IPS-NIHi7 (cell line): ENCODE measurements at regions not wholly inside any gene's neighbourhood (a gene's known extent, or its start where the extent isn't known, plus 50 kb on each side); places are given as distances from the start of the nearest gene placed in this dataset.
A peak's percentile ranks its signal among the peaks of the same experiment; 100 is the strongest.
"Not testable (repeated sequence)": the region's sequence is repeated elsewhere in the genome, so short reads cannot be mapped to it uniquely, and the experiment has no call there.

Experiments
- DNase-seq: peaks from one replicate; pipeline ENCODE4 v3.0.0; 2012; ENCODE audit warnings: mixed read lengths; ENCODE audit errors: extremely low spot score

- no peak for DNase-seq
Measured at GRCh38 chrX:95974096-95974470, 710.6 kb upstream of the DIAPH2 start.

GRCh38 chrX:95974890-95975289 lies 709.8 kb upstream of the DIAPH2 start:
- DNase-seq: no peak

- no peak for DNase-seq
Measured at GRCh38 chrX:95995583-95995982, 689.1 kb upstream of the DIAPH2 start.

- DNase-seq: no peak
Measured at GRCh38 chrX:95996294-95996693, 688.3 kb upstream of the DIAPH2 start.

GRCh38 chrX:96002431-96002830 lies 682.2 kb upstream of the DIAPH2 start:
- no peak for DNase-seq

GRCh38 chrX:96004386-96004785 lies 680.3 kb upstream of the DIAPH2 start:
- no peak for DNase-seq

- no peak for DNase-seq
Measured at GRCh38 chrX:96006281-96006680, 678.4 kb upstream of the DIAPH2 start.

DNA sequence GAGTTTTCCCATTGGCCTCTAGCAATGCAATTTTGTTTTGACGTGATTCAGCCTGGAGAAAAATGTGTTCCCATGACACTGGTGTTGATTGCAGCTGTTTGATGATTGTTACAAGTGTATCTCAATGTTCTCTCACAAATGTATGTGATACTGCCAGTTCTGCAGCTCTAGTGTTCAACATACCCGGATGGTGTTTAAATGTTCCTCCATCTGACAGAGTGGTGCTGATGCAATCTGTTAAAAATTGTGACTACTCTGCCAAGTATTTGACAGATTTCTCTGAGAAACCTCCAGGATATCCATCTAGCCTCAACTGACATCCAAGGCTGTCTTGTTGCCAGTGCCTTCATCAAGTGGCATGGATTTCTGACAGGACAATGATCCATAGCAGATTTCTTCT lies 657.2 kb upstream of the DIAPH2 start:
- no peak for DNase-seq

DNA sequence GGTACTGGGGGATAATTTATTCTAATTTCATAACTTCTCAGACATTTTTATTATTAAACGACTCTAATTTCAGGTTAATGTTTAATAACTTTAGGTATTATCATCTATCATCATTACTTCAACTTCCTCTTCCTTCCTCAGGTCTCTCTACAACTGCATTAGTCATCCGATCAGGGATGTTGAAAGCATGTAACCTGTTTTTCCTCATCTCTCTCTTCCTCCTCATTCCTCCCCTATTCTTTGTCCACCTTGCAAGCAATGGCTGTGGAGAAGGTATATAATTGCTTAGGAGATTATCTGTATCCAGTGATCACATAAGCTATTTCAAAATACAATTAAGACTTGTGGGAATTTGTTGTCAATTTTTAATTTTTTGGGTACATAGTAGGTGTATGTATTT lies 632.6 kb upstream of the DIAPH2 start:
- DNase-seq: no peak

DNA sequence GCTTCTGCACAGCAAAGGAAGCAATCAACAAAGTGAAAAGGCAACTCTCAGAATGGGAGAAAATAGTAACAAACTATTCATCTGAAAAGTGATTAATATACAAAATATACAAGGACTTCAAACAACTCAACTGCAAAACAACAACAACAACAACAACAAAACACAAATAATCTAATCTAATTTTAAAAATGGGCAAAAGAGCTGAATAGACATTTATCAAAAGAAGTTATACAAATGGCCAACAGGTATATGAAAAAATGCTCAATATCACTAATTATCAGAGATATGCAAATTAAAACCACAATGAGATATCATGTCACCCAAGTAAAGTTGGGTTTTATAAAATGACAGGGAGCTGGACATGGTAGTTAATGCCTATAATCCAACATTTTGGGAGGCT lies 602.8 kb upstream of the DIAPH2 start:
- DNase-seq: no peak

- no peak for DNase-seq
Measured at GRCh38 chrX:96094616-96095015, 590.0 kb upstream of the DIAPH2 start.

DNA sequence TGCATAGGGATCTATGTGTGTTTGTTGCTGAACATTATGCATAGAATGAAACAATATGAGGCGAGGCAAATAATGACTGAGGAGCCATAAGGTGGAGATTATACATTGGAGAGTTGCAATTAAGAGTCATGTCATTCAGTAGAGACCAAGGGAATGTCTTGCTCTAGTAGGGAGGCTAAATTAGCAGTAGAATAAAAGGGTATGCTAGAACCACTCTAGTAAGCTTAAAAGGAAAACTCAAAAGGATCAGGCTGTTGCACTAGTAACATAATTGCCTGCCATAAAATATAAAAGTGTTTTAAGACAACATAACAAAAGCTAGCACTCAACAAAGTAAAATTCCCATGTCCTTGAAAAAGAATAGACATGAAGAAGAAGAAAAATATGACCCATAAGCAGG lies 586.2 kb upstream of the DIAPH2 start:
- no peak for DNase-seq

GRCh38 chrX:96102997-96103396 lies 581.6 kb upstream of the DIAPH2 start:
- DNase-seq: no peak

DNA sequence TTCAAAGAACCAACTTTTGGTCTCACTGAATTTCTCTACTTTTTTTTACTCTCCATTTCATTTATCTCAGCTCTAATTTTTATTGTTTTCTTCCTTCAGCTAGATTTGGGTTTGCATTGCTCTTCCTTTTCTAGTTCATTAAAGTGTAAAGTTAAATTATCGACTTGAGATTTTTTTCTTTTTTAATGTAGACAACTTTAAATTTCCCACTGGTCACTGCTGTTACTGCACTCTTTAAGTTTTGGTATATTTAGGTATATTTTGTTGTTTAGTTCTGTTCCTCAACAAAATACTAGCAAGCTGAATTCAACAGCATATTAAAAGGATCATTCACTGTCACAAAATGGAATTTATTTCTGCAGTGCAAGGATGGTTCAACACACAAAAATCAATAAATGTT lies 572.0 kb upstream of the DIAPH2 start:
- DNase-seq: no peak

DNA sequence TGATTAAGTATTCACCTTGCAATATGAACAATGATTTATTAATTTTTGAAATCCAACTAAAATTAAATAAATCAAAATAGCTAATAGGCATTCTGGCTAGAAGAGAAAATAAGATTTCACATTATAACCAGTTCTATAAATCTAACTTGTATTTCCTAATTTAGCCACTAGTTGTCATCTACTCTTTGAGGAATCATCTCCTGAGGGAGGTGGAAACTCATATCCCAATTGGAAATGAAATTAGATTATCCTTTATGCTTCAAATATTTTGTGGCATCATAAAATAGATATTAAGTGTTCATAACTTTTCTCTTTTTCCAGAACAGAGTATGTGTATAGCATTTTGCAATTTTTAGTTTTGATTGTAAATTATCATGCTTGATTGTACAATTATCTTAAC lies 558.5 kb upstream of the DIAPH2 start:
- DNase-seq: no peak

GRCh38 chrX:96128058-96128457 lies 556.6 kb upstream of the DIAPH2 start:
- DNase-seq: not testable (repeated sequence)

- DNase-seq: no peak
Measured at GRCh38 chrX:96140796-96141195, 543.8 kb upstream of the DIAPH2 start.

DNA sequence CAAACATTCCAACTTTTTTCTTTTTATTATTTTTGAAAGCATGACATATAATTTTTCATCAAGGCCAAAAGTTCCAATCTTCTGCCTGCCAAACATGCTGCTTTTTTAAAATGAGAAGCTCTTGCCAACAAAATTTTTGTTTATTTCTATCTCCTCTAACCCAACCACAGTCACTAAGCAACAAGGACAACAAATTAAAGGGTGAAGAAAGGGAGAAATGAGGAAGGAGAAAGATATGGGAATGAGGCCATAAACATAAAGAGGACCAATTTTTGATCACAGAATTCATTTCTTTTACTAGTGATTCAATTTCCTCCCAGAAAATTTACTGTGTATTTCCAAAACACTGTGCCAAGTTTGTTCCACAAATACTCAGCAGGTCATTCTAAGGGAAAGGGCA lies 537.0 kb upstream of the DIAPH2 start:
- no peak for DNase-seq

- no peak for DNase-seq
Measured at GRCh38 chrX:96170626-96171025, 514.0 kb upstream of the DIAPH2 start.

DNA sequence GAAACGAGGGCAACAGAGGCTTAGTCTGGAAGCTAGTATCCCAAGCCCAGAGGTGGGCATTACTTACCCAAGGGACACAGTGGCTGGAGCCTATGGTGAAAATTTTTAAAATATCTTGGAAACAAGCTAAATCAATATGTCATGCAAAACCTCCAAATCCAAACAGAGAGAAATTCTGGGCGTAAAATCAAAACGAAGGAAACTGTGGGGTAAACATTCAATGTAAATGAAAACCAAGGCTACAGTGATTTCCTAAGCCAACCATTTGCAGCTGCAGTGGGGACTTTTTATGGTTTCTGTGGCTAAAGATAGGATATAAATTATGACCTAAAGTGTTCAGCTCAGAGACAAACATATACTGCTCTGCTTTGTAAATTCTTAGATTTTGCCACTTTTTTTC lies 507.7 kb upstream of the DIAPH2 start:
- DNase-seq: no peak

- DNase-seq: no peak
Measured at GRCh38 chrX:96181605-96182004, 503.0 kb upstream of the DIAPH2 start.

GRCh38 chrX:96182366-96182765 lies 502.3 kb upstream of the DIAPH2 start:
- DNase-seq: peak; percentile 56

DNA sequence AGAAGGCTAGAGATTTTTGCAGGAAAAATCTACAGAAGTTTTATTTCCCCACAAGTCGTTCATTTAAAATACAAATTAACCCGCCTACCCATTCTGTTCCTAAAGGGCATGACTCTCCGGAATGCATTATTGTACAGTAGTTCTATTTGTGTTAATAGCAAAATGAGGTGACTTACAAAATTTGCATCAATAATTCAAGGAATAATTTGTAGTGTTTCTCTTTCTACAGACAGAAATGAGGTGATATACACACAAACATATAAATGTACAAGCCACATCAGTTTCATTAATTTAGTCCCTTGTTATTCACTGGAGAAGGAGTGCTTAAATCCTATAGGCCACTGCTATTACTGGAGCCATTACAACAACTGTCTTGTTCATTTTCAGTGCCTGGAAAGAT lies 501.3 kb upstream of the DIAPH2 start:
- no peak for DNase-seq

- peak; percentile 16 for DNase-seq
Measured at GRCh38 chrX:96183843-96184242, 500.8 kb upstream of the DIAPH2 start.

DNA sequence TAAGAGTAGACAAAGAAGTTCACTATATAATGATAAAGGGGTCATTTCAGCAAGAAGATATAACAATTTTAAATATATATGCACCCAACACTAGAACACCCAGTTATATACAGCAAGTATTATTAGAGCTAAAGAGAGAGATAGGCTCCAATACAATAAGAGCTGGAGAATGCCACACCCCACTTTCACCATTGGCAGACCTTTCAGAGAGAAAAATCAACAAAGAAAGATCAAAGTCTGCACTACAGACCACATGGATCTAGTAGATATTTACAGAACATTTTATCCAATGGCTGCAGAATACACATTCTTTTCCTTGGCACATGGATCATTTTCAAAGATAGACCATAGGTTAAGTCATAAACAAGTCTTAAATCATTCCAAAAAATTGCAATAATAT lies 479.7 kb upstream of the DIAPH2 start:
- no peak for DNase-seq
